Activated CD4-positive, alpha-beta T cell treated with anti-CD3 and anti-CD28 coated beads, Interleukin-2, amount 50 U/mL, for 48 hours (primary cell): ENCODE measurements at regions not wholly inside any gene's neighbourhood (a gene's known extent, or its start where the extent isn't known, plus 50 kb on each side); places are given as distances from the start of the nearest gene placed in this dataset.
"Not testable (repeated sequence)": the region's sequence is repeated elsewhere in the genome, so short reads cannot be mapped to it uniquely, and the experiment has no call there.

Source experiments
- DNase-seq, 2 experiments: peaks; one replicate each; pipeline ENCODE4 v3.0.0-alpha.2; 2020

GRCh38 chr16:16448423-16448822 lies 69.5 kb downstream of the NPIPA7 start:
- not testable (repeated sequence) for DNase-seq

- not testable (repeated sequence) for DNase-seq
Measured at GRCh38 chr16:16449712-16450237, 70.8 kb downstream of the NPIPA7 start.

- DNase-seq: not testable (repeated sequence)
Measured at GRCh38 chr16:16451721-16452410, 72.9 kb downstream of the NPIPA7 start.

GRCh38 chr16:16458579-16458978 lies 79.6 kb downstream of the NPIPA7 start:
- DNase-seq: not testable (repeated sequence)

- not testable (repeated sequence) for DNase-seq
Measured at GRCh38 chr16:16463792-16464191, 84.9 kb downstream of the NPIPA7 start.

- DNase-seq: not testable (repeated sequence)
Measured at GRCh38 chr16:16488919-16489318, 110.0 kb downstream of the NPIPA7 start.

- DNase-seq: not testable (repeated sequence)
Measured at GRCh38 chr16:16489466-16489865, 110.5 kb downstream of the NPIPA7 start.

GRCh38 chr16:16494114-16494513 lies 115.2 kb downstream of the NPIPA7 start:
- not testable (repeated sequence) for DNase-seq

- DNase-seq: not testable (repeated sequence)
Measured at GRCh38 chr16:16494998-16495397, 116.1 kb downstream of the NPIPA7 start.

- DNase-seq: not testable (repeated sequence)
Measured at GRCh38 chr16:16499875-16500274, 120.9 kb downstream of the NPIPA7 start.

GRCh38 chr16:16507041-16507440 lies 128.1 kb downstream of the NPIPA7 start:
- not testable (repeated sequence) for DNase-seq

GRCh38 chr16:16508344-16508743 lies 129.4 kb downstream of the NPIPA7 start:
- not testable (repeated sequence) for DNase-seq

GRCh38 chr16:16519395-16519794 lies 140.5 kb downstream of the NPIPA7 start:
- DNase-seq: not testable (repeated sequence)

- not testable (repeated sequence) for DNase-seq
Measured at GRCh38 chr16:16521239-16522002, 142.5 kb downstream of the NPIPA7 start.

GRCh38 chr16:16526998-16527397 lies 148.1 kb downstream of the NPIPA7 start:
- DNase-seq: not testable (repeated sequence)

- not testable (repeated sequence) for DNase-seq
Measured at GRCh38 chr16:16530744-16531143, 151.8 kb downstream of the NPIPA7 start.

GRCh38 chr16:16535565-16535964 lies 156.6 kb downstream of the NPIPA7 start:
- not testable (repeated sequence) for DNase-seq

GRCh38 chr16:16536151-16536550 lies 157.2 kb downstream of the NPIPA7 start:
- DNase-seq: not testable (repeated sequence)

- DNase-seq: not testable (repeated sequence)
Measured at GRCh38 chr16:16549710-16550109, 170.8 kb downstream of the NPIPA7 start.

GRCh38 chr16:16550824-16551223 lies 171.9 kb downstream of the NPIPA7 start:
- not testable (repeated sequence) for DNase-seq

GRCh38 chr16:16552819-16553340 lies 173.9 kb downstream of the NPIPA7 start:
- not testable (repeated sequence) for DNase-seq

GRCh38 chr16:16559179-16559740 lies 180.3 kb downstream of the NPIPA7 start:
- DNase-seq: not testable (repeated sequence)

GRCh38 chr16:16561532-16561931 lies 182.6 kb downstream of the NPIPA7 start:
- not testable (repeated sequence) for DNase-seq
